ENCODE measurements at regions not wholly inside any gene's neighbourhood (a gene's known extent, or its start where the extent isn't known, plus 50 kb on each side); places are given as distances from the start of the nearest gene placed in this dataset.

DNA sequence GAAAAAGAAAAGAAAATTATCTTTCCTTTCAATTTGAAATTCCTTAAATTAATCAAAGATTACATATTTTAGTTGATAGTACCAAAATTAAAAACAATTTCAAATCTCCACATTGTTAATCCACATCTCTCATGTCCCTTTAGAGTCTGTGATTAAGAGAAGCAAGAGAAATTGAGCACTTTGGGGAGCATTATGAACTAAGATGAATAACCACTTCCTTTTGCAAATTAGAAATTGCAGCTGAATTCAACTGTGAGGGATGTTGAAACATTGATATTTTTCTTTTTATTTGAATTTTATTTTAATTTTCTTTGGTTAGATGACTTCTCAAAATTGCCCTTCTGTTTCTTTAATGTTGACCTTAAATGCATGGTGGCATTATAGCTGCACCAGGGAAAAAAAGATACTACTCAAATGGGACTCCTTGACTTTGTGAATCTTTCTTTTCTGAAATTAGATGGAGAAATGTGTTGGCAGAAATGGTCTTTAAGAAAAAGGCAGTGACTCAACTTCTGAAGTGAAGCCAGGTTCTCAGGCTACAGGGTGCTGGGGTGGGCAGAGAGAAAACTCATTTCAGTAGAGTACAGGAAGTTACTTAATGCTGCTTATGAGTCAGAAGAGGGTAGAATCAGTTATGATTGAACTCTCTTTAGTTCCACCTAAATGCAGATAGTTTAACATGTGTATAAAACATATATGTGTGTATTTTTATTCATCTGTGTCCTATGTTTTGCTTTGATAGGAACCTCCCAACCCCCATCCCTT lies 92.0 kb upstream of the TNIP3 start:
- no peak for TF ChIP-seq ZFX (IDR thresholded peaks at IDR 0.05; ENCODE audit: borderline replicate concordance)
- TF ChIP-seq, protein P1, sequence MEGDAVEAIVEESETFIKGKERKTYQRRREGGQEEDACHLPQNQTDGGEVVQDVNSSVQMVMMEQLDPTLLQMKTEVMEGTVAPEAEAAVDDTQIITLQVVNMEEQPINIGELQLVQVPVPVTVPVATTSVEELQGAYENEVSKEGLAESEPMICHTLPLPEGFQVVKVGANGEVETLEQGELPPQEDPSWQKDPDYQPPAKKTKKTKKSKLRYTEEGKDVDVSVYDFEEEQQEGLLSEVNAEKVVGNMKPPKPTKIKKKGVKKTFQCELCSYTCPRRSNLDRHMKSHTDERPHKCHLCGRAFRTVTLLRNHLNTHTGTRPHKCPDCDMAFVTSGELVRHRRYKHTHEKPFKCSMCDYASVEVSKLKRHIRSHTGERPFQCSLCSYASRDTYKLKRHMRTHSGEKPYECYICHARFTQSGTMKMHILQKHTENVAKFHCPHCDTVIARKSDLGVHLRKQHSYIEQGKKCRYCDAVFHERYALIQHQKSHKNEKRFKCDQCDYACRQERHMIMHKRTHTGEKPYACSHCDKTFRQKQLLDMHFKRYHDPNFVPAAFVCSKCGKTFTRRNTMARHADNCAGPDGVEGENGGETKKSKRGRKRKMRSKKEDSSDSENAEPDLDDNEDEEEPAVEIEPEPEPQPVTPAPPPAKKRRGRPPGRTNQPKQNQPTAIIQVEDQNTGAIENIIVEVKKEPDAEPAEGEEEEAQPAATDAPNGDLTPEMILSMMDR (IDR thresholded peaks at IDR 0.05): no peak
- H3K27ac ChIP-seq: no peak overlapping the region

DNA sequence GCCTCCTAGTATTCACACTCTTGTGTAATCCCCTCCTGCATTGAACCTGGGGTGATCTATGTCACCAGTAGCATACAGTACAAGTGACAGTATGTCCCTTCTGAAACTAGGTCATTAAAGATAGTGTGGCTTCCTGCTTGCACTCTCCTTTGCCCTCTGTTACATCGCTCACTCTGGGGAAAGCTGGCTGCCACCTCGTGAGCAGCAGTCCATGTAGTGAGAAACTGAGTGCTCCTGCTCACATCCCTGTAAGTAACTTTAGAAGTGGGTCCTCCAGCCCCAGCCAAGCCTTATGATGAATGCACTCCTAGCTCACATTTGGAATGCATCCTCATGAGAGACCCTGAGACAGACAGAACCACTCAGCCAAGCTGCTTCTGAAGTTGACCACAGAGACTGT lies 89.8 kb upstream of the TNIP3 start:
- no peak for TF ChIP-seq ZFX (IDR thresholded peaks at IDR 0.05; ENCODE audit: borderline replicate concordance)
- TF ChIP-seq, protein P1 (IDR thresholded peaks at IDR 0.05): no peak

DNA sequence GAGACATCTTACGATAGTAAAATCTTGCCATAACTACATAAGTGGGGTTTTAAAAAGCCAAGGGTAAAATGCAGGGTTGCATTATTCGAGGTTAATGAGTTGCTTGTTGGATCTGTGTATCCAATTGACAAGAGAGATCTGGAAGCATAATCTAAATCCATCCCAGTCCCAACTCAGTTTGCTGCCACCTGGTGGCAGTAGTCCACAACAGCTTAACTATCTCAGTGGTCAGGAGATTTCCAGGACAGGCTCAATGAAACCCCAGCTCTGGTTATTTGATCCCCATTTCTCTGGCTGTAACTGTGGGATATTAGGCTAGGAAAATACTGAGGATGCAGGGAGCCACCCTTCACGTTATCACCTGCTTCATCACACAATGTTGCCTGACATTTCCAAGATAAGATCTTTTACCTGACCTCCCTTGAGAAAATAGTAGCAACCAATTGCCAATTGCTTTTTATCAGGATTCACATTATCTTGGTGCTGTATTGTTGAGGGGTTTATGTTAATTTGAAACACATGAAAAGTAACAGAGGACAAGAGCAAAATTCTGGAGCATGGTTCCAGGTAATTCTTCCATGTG lies 88.2 kb upstream of the TNIP3 start:
- no peak overlapping the region for H3K27ac ChIP-seq
- TF ChIP-seq, protein P1 (IDR thresholded peaks at IDR 0.05): peak; percentile 90
- no peak for TF ChIP-seq ZFX (IDR thresholded peaks at IDR 0.05; ENCODE audit: borderline replicate concordance)

More for the DNA sequence above, 89.8 kb upstream of the TNIP3 start:
- no peak overlapping the region for H3K27ac ChIP-seq

DNA sequence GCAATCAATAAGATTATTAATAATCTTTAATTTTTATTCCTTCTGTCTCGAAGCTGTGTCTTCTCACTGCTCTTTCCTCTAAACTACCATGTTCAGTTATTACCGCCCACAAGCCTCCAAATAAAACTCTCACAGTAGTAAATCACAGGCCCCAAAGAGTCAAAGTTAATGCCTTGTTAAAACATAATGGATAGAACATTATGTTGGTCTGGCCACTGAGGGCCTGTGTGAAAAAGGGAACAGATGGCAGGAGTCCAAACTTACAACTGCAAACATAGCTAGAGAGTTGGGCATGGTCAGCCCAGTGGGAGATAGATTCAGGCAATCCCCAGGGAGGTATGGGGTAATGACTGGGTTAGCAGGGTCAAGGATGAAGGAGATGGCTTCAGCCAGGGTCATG lies 84.6 kb upstream of the TNIP3 start:
- no peak for TF ChIP-seq ZFX (IDR thresholded peaks at IDR 0.05; ENCODE audit: borderline replicate concordance)
- TF ChIP-seq, protein P1 (IDR thresholded peaks at IDR 0.05): no peak
- H3K27ac ChIP-seq: no peak overlapping the region

DNA sequence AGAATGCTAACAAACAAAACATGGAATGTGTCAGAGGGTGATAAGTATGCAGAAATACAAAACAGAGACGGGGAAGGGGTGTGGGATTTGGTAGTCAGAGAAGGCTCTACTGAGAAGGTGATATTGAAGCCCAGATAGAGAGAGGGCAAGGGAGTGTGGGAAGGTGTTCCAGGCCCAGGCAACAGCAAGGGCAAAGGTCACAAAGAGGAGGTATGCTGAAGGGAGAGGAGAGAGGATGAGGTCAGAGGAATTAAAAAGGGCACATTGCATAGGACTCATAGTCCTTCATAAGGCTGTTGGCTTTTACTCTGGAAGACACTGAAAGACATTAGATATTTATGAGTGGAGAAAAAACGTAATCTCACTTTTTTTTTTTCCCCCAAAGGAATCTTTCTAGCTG lies 82.6 kb upstream of the TNIP3 start:
- TF ChIP-seq ZFX (IDR thresholded peaks at IDR 0.05; ENCODE audit: borderline replicate concordance): no peak
- TF ChIP-seq, protein P1 (IDR thresholded peaks at IDR 0.05): no peak
- no peak overlapping the region for H3K27ac ChIP-seq

DNA sequence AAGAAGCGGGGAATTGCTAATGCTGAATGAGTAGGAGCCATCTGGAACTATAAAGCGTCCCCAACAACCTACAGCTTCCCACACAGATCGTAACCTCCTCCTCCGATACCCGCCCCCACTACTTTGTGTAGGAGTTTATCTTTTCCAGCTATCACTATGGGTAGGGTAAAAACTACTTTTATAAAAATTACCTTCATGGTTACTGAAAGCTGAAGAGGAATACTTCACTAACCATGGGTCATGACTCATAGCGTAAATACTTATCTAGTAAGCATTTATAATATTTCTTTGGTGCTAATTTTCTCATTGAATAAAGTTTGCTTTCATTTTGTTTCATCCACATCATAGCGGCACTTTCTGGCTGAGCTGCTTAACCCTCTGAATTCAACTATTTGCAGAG lies 79.4 kb upstream of the TNIP3 start:
- no peak overlapping the region for H3K27ac ChIP-seq
- TF ChIP-seq, protein P1 (IDR thresholded peaks at IDR 0.05): no peak
- TF ChIP-seq ZFX (IDR thresholded peaks at IDR 0.05; ENCODE audit: borderline replicate concordance): no peak

DNA sequence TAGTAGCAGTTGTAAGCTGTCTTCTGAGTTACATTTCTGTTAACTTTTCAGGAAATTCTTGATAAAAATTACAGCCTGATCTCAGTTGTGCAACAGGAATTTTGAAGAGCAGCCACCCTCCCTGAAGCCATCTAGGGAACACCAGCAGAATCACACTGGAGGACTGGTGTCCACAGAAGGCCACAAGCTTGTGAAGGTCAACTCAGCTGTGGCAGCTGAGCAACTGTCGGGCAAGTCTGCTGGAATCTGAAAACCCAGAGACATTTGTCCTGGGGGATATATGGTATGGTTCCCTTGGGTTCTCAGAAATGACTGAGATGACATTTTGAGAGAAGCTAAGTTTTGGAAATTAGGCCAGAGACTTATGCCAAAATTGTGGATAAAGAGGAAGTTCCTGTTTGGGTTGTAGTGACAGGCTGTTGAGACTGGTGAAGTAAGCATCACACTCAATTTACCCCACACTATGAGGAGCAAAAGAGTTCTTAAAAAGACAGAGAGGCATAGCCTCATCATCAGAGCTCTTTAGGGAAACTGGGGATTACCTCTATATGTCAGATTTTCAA lies 78.1 kb upstream of the TNIP3 start:
- TF ChIP-seq, protein P1 (IDR thresholded peaks at IDR 0.05): no peak
- TF ChIP-seq ZFX (IDR thresholded peaks at IDR 0.05; ENCODE audit: borderline replicate concordance): no peak
- H3K27ac ChIP-seq: no peak overlapping the region
